NCI-H2107 treated with DMSO at 0.1 percent for 48 hours (cell line): ENCODE measurements at regions not wholly inside any gene's neighbourhood (a gene's known extent, or its start where the extent isn't known, plus 50 kb on each side); places are given as distances from the start of the nearest gene placed in this dataset.
A peak's percentile ranks its signal among the peaks of the same experiment; 100 is the strongest.

Experiments used
- DNase-seq: peaks from one replicate; lab custom pipeline; 2025; ENCODE audit not compliant: unreplicated experiment; lab: John Stamatoyannopoulos, UW

DNA sequence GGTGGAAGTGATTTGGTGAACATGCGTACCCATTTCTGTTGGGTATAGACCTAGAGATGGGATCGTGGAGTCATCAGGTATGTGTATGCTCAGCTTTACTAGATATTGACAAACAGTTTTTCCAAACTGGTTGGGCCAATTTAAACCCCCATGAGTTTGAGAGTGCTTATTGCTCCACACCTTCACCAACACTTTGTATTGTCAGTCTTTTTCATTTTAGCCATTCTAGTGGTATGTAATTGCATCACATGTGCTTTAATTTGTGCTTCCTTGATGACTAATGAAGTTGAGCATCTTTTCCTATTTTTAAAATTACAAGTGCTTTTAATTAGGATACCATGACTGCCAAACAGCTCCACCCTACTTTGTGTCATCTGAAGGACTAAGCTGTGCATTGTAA, 158.9 kb upstream of the AKIRIN2 start:
- no peak for DNase-seq

DNA sequence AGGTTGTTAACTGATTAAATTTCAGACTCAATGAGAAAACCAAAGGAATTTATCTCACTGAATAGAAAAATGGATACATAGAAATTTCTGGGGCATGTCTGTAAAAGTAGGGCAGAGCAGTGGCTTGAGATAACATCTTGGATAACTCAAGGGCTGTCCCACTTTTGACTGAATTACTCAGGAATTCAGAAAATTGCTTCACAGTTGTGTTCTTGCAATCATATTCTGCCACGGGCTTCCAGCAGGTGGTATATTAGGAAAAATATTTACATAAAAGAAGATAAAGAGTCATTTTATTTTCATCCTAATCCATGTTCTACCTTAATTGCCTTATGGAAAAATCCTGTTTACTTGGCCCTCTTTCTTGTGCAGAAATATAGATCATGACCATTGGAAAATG, 156.4 kb upstream of the AKIRIN2 start:
- no peak for DNase-seq

DNA sequence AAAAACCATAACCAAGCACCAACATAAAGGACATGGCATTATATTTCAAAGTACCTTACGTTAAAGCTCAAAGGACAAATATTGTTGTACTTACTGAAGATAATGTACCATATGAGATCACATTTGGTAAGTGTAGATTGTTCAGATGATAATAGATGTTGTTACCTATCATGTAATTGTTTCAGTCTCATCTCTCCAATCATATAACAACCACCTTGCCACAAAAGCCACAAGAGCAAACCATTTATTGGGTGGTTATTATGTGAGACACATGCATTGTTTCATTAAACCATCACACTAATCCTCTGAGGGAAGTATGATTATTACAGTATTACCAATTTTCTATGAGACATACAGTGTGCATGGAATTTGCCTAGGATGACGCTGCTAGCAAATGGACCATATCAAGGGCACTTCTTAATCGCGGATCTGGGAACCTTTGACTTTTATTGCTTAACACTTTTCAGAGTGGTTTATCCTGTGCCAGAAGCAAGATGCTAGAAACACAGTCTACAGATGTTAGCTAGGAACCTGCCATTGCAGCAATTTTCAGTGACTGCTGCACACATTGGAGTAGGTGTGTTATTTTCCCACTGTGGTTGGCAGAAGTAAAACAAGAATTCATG, 149.8 kb upstream of the AKIRIN2 start:
- no peak for DNase-seq

DNA sequence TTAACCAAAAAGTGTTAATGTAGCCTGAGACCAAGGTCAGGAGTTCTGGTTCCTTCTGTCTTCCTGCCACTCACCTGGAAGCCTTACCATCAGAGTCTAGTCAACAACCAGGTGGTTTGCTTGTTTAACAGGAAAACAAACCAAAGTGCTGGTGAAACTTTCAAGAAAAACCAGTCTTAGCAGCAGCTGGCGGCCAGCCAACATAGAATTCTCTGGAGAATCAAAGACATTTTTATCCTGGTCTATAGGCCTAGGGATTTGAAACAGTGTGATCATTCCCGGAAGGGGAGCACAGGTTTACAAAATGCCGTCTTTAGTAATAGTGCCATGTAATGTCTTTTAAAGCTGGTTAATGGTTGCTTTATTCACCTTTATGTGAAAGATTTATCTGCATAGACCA, 146.6 kb upstream of the AKIRIN2 start:
- no peak for DNase-seq

DNA sequence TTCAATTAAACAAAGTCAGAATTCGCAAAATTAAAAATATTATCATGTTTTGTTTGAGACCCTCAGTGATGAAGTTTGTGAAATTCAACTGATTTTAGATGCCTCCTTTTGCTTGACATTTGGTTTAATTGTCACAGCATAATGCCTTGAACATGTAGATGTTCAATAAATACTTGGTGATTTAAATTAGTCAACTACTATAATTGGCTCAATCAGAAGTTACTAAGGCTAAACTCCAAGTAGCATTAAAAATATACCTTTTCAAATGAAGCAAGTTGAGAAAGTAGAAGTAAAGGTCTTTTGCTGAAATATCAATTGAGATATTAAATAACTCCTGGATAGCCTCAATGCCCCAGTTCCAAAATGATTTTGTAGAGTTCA, 145.8 kb upstream of the AKIRIN2 start:
- DNase-seq: no peak

DNA sequence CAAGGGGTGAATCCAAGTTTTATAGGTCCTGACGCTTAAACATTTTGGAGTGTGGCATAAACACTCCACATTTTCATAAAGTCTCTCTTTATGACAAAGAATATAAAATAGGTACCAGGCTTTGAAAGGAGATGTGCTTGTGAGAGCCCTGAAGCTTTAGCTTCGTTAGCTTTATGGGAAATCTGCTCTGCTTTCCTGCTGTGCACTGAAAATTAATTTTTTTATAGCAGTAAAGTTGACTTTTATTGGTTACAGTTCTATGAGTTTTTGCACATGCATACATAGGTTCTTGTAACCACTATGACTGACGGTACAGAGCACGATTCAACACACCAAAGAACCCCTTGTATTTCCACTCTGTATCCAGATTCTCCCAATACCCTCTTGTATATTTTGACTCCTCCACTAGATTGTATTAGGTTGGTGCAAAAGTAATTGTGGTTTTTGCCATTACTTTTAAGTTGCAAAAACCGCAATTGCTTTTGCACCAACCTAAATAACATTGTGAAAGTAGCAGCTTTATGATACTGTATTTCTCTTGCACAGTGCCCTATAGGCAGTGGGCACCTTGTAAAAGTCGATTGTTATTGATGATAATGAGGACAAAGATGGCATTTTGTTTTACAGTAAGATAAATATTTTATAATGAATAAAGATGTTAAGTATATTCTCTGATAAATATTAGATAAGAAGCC, 145.2 kb upstream of the AKIRIN2 start:
- no peak for DNase-seq

DNA sequence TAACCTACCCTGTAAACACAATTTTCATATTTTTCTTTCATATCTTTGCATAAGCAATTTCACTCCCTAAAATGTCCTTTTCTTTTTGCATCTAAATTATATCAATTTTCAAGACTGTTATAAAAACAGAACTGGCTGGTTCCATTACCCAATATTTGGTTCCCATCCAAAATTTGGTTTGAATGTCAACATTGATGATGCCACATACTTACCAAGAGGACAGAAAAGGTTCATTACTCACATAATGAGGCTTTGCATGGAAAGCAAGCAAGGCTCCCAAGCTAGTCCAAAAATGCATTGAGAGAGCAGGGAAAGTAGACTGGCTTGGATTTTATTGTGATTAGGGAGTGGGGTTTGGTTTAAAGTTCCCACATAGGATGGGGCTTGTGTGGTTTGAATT, 144.4 kb upstream of the AKIRIN2 start:
- no peak for DNase-seq

DNA sequence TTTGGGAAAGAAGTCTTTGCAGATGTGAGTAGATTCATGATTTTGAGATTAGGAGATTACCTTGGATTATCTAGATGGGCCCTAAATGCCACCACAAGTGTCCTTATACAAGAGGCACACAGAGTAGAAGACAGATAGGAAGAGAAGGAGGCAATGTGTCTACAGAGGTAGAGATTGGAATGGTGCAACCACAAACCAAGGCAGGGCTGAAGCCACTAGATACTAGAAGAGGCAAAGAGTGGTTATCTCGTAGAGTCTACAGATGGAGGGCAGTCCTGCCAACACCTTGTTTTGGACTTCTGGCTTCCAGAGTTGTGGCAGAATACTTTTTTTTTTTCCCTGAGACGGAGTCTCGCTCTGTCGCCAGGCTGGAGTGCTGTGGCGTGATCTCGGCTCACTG, 138.3 kb upstream of the AKIRIN2 start:
- no peak for DNase-seq

DNA sequence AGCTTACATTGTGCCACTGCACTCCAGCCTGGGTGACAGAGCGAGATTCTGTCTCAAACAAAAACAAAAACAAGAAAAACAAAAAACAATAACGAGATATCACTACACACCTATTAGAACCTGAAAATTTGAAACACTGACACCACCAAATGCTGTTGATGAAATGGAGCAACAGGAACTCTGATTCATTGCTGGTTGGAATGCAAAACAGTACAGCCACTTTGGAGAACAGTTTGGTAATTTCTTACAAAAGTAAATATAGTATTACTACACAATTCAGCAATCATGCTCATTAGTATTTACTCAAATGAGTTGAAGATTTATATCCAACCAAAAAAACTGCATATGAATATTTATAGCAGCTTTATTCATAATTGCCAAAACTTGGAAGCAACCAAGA, 135.8 kb upstream of the AKIRIN2 start:
- no peak for DNase-seq

DNA sequence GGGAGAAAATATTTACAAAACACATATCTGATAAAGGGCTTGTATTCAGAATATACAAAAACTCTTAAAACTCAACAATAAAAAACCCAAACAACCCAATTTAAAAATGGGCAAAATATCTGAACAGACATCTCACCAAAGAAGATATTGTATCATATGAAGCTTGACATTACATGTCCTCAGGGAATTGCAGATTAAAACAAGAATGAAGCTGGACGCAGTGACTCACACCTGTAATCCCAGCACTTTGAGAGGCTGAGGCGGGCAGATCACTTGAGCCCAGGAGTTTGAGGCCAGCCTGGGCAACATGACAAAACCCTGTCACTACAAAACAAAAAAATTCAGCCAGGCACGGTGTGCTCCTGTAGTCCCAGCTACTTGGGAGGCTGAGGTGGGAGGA, 135.4 kb upstream of the AKIRIN2 start:
- no peak for DNase-seq

DNA sequence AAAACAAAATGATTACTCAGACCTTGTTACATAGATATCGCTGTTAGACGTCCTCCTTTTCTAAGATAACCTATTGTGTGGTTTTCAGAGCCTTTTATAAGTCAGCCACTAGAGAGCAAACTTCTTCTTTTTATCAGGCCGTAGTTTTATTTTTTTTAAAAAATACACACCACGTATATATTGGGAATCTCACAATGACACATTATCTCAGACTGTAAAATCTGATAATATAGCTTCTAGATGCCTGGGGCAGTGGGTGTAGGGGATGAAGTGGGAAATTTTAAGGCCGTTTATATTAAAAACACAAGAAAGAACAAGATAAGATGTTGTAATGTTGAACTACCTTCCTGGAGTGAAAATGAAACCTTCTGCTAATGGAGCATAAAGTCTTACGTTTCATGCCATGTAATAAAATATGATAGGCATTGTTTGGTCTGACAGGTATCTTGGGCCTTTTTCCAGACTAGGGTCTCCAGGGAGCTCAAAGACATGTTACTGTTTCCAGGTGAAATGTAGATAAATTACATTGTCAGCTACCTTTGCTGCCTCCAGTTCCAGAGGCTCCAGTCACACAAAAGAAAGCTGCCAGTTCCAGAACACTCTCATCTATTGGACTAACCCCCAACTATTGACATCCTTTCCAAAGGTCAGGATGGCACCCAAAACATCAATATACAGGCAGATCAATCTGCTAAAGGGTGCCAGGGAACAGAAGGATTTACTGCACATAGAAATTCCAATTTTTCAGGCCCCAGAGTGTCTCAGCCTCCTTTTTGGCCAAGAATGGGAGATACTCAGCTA, 130.2 kb upstream of the AKIRIN2 start:
- peak; percentile 92 for DNase-seq

DNA sequence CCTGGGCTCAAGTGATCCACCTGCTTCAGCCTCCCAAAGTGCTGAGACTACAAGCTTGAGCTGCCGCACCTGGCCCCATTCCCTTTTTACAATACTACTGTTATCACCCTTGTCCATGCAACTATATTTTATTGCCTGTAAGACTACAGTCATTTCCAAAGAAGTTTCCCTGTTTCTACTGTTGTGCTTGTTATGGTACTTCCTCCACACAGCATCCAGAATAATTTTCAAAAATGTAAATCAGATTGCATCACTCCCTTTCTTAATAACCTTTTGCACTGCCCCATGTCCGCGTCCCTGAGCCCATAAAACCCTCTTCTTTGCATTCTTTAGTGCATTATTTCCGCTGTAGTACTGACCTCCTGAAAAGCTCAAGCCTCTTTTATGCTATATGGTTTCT, 128.9 kb upstream of the AKIRIN2 start:
- DNase-seq: no peak

DNA sequence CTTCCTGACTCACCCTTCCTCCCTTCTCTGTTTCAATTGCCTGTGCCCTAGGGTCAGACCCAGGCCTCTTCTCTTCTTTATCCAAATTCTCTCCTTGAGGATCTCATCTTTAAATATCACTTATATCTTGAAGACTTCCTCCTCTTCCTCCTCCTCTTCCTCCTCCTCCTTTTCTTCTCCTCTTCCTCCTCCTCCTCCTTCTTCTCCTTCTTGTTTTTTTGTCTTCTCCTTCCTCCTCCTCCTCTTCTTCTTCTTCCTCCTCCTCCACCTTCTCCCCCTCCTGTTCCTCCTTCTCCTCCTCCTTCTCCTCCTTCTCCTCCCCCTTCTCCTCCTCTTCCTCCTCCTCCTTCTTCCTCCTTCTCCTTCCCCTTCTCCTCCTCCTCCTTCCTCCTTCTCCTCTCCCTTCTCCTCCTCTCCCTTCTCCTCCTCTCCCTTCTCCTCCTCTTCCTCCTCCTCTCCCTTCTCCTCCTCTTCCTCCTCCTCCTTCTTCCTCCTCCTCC, 127.6 kb upstream of the AKIRIN2 start:
- DNase-seq: no peak

DNA sequence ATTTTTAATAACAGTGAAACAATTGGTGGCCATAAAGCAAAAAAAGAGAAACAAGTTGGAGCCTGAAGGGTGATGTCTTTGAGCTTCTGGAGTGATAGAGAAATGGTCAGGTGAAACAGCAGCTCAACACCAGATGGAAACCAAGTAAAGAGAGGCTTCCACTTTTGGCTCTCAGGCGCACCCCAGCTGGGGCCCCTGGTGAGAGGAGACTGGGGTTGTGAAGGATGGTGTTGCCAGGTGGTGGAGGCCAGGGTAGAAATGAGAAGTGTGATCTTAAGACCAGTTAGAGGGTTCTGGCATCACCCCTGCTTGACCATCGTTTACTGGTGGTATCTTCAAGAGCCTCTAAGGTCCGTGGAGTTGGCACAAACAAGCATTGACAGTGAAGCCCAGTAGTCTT, 126.0 kb upstream of the AKIRIN2 start:
- DNase-seq: no peak

DNA sequence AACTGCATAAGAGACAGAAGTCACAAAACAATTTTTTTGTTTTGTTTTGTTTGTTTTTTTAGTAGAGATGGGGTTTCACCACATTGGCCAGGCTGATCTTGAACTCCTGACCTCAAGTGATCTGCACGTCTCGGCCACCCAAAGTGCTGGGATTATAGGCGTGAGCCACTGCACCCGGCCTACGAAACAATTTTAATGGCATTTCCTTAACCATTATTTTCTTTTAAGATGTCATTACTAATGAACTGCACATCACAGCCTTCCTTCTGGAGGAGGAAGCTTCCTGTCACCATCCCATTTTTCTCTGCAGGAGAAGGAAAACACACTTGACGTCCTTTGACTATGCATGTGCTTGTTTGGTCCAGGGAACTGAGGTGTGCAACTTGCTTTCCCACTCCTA, 125.3 kb upstream of the AKIRIN2 start:
- no peak for DNase-seq

DNA sequence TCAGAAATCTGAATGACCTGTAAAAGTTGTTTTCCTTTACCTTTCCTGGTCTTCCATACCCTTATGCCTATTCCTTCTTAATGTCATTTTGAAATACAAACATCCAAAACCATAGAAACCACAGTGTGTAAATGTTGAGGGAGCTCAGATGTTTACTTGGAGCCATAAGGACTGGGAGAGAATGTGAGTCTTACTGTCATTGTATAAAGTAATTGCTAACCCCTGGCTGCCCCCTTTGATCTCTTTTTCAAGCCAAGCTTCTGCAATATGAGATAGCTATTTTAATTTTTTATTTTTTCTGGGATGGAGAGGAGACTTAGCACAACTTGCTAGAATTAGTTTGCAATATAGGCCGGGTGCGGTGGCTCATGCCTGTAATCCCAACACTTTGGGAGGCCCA, 124.4 kb upstream of the AKIRIN2 start:
- no peak for DNase-seq

DNA sequence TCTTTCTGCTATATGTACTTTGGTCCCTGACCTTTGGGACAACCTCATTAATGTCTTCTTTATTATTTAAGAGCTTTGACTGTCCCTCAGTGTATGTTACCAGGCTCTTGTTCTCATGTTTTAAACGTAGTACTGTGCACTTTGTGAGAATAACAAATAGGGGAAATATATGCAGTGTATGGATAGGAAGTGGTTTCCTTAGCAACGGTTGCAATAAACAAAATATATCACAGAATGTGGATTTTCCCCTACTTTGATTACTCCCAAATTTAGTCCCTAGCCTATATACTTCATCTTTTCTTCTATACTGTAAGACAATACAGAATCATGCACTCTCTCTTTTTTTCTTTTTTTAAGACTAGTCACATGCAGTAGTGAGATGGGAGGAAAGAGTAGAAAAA, 123.8 kb upstream of the AKIRIN2 start:
- no peak for DNase-seq

DNA sequence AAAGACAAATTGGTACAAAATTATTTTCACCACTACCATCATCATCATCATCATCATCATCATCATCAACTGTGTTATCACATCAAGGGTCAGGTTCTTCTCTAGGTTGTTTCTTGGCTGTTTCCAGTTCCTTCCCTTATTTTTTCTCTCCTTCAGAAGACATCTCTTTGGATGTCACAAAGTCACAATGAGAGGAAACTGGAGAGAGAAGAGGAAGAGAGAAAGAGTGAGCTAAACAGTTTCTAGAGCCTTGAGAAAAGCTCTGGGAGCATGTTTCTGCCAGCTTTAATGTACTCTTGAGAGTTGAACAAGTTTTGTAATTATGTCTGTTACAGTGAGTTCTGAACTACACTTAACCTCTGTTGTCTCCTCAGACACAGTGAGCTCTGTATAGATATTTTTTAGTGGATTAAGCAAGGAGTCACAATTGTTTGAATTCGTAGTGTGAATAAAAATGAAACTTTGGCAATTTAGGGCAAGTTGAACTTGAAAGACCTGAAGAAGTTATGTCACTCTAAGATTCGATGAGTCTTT, 123.0 kb upstream of the AKIRIN2 start:
- no peak for DNase-seq

DNA sequence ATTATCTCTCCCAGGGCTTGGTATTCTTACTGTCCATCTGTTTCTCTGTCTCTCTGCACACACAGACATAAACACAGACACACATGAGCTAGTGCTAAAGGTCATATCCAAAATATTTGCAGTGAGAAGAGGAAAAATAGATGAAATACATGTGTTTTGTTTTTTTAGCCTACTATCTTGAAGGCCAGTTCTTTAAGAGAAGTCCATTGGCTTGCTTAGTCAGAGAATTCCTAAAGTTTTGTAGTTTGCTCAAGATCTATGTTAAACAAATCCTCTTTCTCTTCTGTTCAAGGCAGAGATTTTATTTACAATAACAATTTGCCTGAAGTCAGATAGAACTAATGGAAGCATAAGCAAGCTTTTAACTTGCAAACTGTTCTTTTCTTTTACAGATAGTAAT, 120.0 kb upstream of the AKIRIN2 start:
- no peak for DNase-seq

DNA sequence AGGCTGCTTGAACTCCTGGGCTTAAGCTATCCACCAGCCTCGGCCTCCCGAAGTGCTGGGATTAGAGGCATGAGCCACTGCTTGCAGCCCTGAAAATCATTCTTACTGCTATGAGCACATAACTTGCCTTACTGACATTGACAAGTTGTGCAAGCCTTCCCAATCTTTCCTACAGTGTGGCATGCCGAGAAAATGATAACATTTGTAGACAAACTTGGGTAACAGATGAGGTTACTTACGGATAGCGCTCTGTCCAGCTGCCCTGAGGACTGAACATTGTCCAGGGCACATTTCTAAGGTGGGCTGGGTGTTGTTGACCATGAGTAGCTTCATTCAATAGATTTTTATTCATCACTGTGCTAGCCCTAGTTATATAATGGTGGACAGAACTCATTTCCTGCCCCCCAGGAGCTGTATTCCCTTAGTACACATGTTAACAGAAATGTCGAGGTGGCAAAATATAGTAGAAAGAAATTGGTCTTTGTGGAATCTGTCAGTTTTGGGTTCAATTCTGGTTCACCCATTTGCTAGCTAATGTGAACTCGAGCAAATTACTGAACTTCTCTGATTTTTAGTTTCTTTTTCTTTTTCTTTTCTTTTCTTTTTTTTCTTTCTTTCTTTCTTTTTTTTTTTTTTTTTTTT, 118.4 kb upstream of the AKIRIN2 start:
- DNase-seq: no peak

DNA sequence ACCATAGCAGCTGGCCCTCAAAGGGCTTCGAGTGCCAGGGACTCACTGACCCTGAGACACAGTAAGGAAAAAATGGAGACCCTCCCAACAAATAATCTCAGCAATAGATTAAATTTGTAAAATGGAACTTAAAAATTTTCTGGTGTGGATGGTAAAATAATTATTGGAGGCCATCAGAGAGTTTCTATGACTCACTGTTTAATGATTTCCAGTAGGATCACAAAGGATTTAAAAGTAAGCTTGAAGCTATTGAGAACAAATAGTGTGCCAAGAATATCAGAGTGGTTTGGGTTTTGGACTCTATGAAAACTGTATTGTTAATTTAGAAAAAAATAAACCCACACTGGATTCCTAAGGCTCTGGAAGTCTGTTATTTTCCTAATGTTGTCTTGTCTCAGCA, 115.2 kb upstream of the AKIRIN2 start:
- no peak for DNase-seq
